Esophagus muscularis mucosa (tissue), 4 donors: ENCODE measurements at regions not wholly inside any gene's neighbourhood (a gene's known extent, or its start where the extent isn't known, plus 50 kb on each side); places are given as distances from the start of the nearest gene placed in this dataset.

Source experiments
- EP300 ChIP-seq: sonication (generic); formaldehyde crosslinking; IDR thresholded peaks from one replicate; pipeline ENCODE4 v1.6.1; 2017; ENCODE audit warnings: antibody characterized with exemption
- POLR2A ChIP-seq: fragments of 450-650 bp; IDR thresholded peaks from one replicate; pipeline ENCODE4 v1.6.1; 2017; ENCODE audit warnings: antibody characterized with exemption, moderate library complexity, mild to moderate bottlenecking, low read depth
- POLR2AphosphoS5 ChIP-seq, 2 donors: sonication (generic); formaldehyde crosslinking; IDR thresholded peaks; one replicate each; pipeline ENCODE4 v1.6.1; 2017; ENCODE audit warnings: antibody characterized with exemption in 2 of 2
- TF ChIP-seq, protein P1 (sequence below), 3 experiments: fragments of 200-600 bp in 2 of 3; fragments of 450-650 bp in 1 of 3; sonication (generic) in 2 of 3; IDR thresholded peaks; one replicate each; pipeline ENCODE4 v1.5.1; 2017 to 2019; ENCODE audit warnings: antibody characterized with exemption in 3 of 3, mild to moderate bottlenecking in 2 of 3, moderate library complexity in 1 of 3

DNA sequence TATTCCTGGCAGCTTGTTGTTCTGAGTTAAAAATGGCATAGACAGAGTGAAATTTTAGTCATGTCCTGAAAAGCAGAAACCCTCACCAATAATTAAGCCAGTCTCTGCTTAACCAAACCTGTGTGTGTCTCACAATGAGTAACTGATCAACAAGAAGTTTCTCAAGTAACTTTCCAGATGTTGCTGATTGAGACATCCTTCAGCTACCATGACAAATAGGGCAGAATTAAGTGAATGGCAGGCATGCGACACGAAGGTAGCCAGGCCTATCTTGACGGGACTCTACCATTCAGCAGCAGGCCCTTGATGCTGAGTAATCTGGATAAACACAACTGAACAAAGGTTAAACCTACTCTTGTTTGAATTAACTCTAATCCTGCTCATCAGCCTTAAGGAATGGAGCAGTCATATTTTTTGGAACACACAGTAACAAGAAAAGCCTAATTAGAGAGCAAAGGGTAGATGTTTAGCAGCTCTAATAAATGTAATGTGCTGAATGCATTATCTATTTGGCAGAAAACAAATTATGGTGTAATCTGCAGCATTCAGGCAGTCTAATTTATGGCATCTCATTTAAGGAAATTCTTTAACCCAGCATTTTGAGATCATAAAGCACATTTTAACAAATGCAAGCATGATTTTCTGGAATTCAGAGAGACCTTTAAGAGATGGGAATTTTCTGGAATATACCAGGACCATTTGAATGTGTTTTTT is 159.5 kb upstream of the EPHA4 start:
- no peak for TF ChIP-seq EP300
- no peak for TF ChIP-seq POLR2A
- TF ChIP-seq, protein P1, sequence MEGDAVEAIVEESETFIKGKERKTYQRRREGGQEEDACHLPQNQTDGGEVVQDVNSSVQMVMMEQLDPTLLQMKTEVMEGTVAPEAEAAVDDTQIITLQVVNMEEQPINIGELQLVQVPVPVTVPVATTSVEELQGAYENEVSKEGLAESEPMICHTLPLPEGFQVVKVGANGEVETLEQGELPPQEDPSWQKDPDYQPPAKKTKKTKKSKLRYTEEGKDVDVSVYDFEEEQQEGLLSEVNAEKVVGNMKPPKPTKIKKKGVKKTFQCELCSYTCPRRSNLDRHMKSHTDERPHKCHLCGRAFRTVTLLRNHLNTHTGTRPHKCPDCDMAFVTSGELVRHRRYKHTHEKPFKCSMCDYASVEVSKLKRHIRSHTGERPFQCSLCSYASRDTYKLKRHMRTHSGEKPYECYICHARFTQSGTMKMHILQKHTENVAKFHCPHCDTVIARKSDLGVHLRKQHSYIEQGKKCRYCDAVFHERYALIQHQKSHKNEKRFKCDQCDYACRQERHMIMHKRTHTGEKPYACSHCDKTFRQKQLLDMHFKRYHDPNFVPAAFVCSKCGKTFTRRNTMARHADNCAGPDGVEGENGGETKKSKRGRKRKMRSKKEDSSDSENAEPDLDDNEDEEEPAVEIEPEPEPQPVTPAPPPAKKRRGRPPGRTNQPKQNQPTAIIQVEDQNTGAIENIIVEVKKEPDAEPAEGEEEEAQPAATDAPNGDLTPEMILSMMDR (IDR thresholded peaks at IDR 0.05) = no peak
- TF ChIP-seq POLR2AphosphoS5 (IDR thresholded peaks at IDR 0.05) = no peak
